HG03196 (cell line): ENCODE measurements at regions not wholly inside any gene's neighbourhood (a gene's known extent, or its start where the extent isn't known, plus 50 kb on each side); places are given as distances from the start of the nearest gene placed in this dataset.
A peak's percentile ranks its signal among the peaks of the same experiment; 100 is the strongest.

ENCODE experiments used
- ATAC-seq: cut with Tn5 transposase; IDR thresholded peaks from one replicate; pipeline ENCODE4 v1.9.1; 2021; ENCODE audit not compliant: unreplicated experiment

DNA sequence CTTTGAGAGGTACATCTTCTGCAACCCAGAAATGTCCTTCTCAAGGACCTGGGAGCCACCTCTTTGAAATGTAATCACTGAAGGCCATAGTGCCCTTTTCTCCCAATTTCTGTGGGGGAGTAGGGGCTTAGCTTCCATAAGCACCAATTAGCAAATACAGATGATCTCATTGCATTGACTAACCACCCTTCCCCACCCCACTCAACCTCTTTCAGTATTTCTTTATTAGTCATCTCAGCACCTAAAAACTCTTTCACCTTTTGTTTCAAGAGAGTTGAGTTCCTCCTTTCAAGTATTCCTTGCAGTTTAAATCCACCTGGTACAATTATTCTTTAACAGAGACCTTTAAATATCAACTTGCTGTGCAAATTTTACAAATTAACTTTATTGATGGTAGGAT, 1011.8 kb upstream of the CDH2 start:
- ATAC-seq, result peak; percentile 84

- ATAC-seq, result no peak
These were observed 1008.9 kb upstream of the CDH2 start for GRCh38 chr18:29185801-29186200.

DNA sequence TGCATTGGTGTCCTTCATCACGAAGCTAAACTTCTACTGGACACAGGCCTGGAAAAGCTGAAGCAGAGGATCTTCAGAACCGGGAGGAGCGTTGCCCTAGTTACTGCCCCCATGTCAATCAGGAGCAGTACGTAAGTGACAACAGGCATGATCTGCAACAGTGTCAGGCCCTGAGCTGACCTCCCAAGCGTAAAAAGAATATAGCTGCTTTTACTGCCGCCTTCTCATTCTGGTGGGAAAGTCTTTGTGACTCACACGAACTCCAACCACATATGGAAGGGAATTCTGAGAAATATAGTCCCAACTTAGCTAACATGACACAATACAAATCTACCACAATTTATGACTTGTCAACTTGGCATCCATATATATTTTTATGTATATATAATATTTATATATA, 1007.7 kb upstream of the CDH2 start:
- no peak for ATAC-seq

DNA sequence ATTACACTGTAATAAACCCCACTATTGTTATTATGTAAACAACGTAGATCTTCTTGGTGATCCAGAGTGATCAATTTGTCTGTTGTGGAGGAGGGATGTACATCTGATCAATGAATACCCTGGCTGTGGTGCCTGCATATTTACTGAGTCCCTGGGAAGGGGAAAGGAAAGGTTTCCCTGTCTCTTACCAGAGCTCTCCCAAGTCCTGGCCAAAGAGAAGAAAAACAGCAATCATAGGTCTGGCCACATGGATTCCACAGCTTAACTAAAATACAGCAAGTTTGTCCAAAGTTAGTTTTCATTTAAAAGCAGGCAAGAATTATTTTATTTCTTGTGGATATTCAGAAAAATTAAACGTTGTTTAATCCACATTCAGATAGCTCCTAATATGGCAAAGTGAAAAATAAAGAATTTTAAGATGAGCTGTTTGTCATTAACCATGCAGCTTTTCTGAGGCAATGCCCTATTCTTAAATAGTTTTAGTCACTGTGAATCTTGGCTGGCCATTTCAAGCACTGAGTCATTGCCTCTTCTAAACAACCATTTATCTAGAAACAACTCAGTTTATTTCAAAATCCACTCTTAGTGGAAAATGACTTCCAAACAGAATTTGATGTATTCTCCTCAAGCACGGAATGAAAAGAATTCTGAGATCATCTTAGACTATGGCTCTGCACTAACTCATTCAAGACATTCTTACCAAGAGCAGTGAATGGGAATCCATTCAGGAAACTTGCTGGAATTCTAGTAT, 1004.4 kb upstream of the CDH2 start:
- ATAC-seq, result no peak

DNA sequence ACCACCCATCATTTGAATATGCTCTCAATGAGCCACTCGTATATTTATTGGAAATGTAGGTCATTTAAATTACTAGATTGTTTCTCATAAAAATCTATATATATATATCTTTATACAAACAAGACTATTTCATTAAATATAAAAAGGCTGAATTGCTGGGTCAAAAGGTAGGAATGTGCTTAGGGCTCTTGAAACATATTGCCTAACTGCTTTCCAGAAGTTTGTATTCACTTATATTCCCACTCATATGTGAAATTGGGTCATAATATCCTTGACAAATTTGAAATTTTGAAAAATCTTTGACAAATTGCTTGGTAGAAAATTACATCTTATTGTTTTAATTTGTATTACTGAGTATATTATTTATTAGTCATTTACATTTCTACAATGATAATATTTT, 999.8 kb upstream of the CDH2 start:
- ATAC-seq, result no peak

- no peak for ATAC-seq
These were observed 998.0 kb upstream of the CDH2 start for GRCh38 chr18:29174891-29175290.

DNA sequence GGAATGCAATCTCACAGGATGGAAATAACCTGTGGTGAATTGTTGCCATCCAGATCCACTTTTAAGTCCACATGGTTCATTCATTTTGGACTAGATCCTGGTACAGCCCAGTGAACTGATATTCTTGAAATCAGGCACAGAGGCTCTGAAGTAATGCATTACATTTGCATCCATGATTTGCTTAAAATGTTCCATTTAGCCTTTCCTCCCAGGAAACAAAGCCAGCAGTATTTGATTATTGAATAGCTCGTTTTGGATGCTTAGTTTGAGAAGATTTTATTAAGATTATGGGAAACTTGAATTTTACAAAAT, 995.8 kb upstream of the CDH2 start:
- ATAC-seq, result no peak

GRCh38 chr18:29171892-29172755, 995.2 kb upstream of the CDH2 start:
- no peak for ATAC-seq

DNA sequence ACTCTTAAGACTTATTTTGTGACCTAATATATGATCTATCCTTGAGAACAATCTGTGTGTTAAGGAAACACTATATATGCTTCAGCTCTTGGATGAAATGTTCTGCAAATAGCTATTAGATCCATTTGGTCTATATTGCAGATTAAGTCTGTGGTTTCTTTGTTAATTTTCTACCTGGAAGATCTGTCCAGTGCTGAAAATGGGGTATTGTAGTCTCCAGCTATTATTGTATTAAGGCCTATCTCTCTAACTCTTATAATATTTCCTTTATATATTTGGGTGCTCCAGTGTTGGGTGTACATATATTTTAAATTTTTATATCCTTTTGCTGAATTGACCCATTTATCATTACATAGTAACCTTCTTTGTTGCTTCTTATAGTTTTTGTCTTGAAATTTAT, 992.7 kb upstream of the CDH2 start:
- ATAC-seq, result no peak

GRCh38 chr18:29164993-29165599, 988.2 kb upstream of the CDH2 start:
- ATAC-seq, result no peak

- no peak for ATAC-seq
These were observed 987.2 kb upstream of the CDH2 start for GRCh38 chr18:29164020-29164706.

DNA sequence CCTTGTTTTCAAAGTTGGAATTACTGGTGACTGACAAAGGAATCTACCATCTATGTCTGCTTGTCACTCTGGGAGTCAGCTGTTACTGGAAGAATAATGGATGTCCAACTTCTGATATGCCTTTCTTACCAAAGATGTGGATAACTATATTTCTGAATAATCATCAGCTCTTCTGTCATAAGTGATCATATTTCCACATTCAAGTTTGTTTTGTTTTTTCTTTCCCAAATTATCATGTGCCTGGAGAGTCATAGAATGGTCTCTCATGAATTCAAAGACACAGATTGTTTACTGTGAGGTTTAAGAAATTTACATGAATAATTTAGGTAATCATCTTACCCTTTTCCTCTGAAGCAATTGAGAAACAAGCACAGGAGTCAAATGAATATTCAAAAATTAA, 986.7 kb upstream of the CDH2 start:
- no peak for ATAC-seq

DNA sequence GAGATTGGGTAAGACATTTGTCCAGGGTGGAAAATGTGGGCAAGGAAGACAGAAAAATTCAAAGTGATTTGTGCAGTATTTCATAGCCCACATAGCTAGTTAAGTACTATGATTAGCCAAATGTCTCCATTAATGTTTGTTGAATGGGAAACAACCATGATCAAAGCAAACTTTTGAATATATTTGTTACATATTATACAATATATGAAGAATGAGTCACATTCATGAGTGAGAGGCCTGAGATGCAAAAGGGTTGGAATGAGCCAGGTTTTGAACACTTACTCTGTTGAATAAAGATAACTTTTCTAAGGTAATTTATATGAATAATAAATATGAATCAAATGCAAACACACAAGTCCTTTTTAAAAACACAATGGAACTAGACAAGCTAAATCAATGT, 984.5 kb upstream of the CDH2 start:
- ATAC-seq, result no peak

GRCh38 chr18:29160170-29160569, 983.2 kb upstream of the CDH2 start:
- no peak for ATAC-seq

- no peak for ATAC-seq
These were observed 981.0 kb upstream of the CDH2 start for GRCh38 chr18:29157905-29158304.

DNA sequence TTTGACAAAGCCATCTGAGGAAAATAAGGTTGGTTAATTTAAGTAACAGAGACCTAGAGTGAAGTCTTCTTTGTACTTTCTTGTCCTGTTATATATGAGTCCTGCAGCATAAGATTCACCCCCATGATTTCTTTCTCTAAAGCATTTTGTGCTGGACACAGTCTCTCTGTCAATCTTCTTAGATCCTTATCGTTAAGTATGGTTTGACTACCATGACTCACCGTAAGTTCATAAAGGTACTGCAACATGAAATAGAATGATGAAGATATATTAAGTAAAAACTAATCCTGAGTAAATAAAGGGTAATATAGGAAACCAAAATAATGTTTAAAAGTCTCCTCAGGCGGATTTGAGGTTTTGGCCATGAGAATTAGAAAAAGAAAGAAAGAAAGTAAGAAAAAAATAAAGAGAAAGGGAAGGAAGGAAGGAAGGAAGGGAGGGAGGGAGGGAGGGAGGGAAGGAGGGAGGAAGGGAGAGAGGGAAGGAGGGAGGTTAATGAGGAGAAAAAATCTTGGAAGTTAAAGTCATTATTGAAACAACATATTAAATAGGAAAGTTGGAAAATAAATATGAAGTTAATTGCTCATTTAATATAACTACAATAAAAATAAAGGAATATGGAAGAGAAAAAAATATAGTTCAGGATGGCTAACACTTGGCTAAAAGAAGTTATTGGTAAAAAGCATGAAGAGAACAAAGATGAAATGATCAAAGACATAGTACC, 980.3 kb upstream of the CDH2 start:
- no peak for ATAC-seq

- no peak for ATAC-seq
These were observed 979.6 kb upstream of the CDH2 start for GRCh38 chr18:29156531-29156930.

- no peak for ATAC-seq
These were observed 978.1 kb upstream of the CDH2 start for GRCh38 chr18:29154758-29155725.

DNA sequence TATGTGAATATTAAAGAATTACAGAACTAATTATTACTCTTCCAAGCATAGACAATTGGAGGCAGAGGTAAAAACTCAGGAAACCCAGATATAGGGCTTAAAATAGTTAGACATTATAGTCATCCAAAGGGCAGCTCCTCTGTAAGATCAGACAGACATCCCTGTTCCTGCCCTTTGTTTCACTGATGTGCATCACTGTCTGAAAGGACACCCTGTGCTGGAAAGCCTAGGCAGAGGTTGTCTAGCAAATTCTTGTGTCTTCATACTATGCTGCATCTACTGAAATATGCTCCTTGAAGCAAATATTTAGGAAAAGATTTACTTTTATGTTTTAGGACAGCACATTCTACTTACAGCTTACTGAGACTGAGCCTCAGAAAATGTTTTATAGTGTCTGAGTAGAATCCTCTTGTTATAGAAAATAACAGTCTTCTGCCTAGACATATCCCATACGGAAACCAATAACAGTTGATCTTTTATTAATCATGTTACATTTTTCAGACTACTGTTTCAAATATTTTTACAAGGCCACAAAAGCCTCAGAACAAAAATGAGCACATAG, 977.3 kb upstream of the CDH2 start:
- ATAC-seq, result no peak
